Pancreas (tissue), 10 donors: ENCODE measurements at regions not wholly inside any gene's neighbourhood (a gene's known extent, or its start where the extent isn't known, plus 50 kb on each side); places are given as distances from the start of the nearest gene placed in this dataset.

Source experiments
- ATAC-seq, 4 donors: fragments of 200-7000 bp; cut with Tn5 transposase; one replicate each; pipeline versions ENCODE4 v1.8.0 to v1.9.1; 2020; ENCODE audit warnings: mild to moderate bottlenecking in 4 of 4, moderate library complexity in 4 of 4
- DNase-seq, 6 donors: peaks; one replicate each; pipeline ENCODE4 v3.0.0-alpha.2; 2020
- FAIRE-seq: peaks from 2 replicates; lab custom pipeline; 2012; peaks lifted over from hg19 to GRCh38; lab: Jason Lieb, UNC
- H3K27ac ChIP-seq, 4 donors: fragments of 200-600 bp; sonication (generic); 1 replicate in 3 of 4; 2 replicates in 1 of 4; pipeline versions ENCODE4 v1.5.0 to v1.8.0; 2020
- H3K27me3 ChIP-seq, 4 donors: fragments of 200-600 bp; one replicate each; pipeline ENCODE4 v1.8.0; 2021
- H3K36me3 ChIP-seq, 3 donors: fragments of 200-600 bp; sonication (generic) in 1 of 3; one replicate each; pipeline versions ENCODE4 v1.5.0 to v1.8.0; 2020 to 2021
- H3K4me1 ChIP-seq, 3 donors: fragments of 200-600 bp; one replicate each; pipeline ENCODE4 v1.8.0; 2021
- H3K4me3 ChIP-seq, 4 donors: fragments of 200-600 bp; sonication (generic) in 2 of 4; one replicate each; pipeline versions ENCODE4 v1.5.0 to v1.8.0; 2020 to 2021
- H3K9me3 ChIP-seq, 4 donors: fragments of 200-600 bp; one replicate each; pipeline ENCODE4 v1.8.0; 2021
- WGBS, 2 donors: extraction: QIAGEN DNeasy Blood & Tissue Kit; methylation state at CpG; one replicate each; pipeline ENCODE4 v1.1.7; 2013; 5-methylcytosine and 5-hydroxymethylcytosine counted together
- intact Hi-C, 3 donors: fragments of 100-400 bp; cut with DNase I; formaldehyde crosslinking; loops; one replicate each; pipeline versions ENCODE4 v1.11.1 to v1.14.2; 2022
- TF ChIP-seq, protein P1 (sequence below), 4 donors: fragments of 200-600 bp; sonication (generic) in 3 of 4; IDR thresholded peaks; one replicate each; pipeline versions ENCODE4 v1.5.0 to v1.8.0; 2021; ENCODE audit warnings: antibody characterized with exemption in 4 of 4
- donor health status: healthy with polysubstance abuse.
- donor health status: DM: no; HTN: no; CAD: no; lungs with moderate emphysema.
- donor health status: DM: no; HTN: no; CAD: no.
- donor health status: control.
- donor health status: control.
- donor health status: Bipolar disorder and iron deficiency.
- donor health status: DM: yes; HTN: yes; CAD: no.
- donor health status: DM: no; HTN: no; CAD: no.
- donor health status: DM: no; HTN: no; CAD: no.
- donor health status: DM: yes; HTN: yes; CAD: no.

- Histone ChIP-seq H3K9me3 (no peaks in the 10 kb centered on the region), H3K36me3 (no peaks in the 10 kb centered on the region), H3K27ac (no peak overlapping the region), H3K4me3 (no peak overlapping the region), H3K4me1 (no peaks in the 10 kb centered on the region), H3K27me3 (no peaks in the 10 kb centered on the region)
- intact Hi-C loops = no loop called here
- no peak for FAIRE-seq
- 92 to 94% methylated on average over 1 of the region's 1 CpG for WGBS, 2 donors
- DNase-seq = no peak
- ATAC-seq = no peak
- TF ChIP-seq, protein P1, sequence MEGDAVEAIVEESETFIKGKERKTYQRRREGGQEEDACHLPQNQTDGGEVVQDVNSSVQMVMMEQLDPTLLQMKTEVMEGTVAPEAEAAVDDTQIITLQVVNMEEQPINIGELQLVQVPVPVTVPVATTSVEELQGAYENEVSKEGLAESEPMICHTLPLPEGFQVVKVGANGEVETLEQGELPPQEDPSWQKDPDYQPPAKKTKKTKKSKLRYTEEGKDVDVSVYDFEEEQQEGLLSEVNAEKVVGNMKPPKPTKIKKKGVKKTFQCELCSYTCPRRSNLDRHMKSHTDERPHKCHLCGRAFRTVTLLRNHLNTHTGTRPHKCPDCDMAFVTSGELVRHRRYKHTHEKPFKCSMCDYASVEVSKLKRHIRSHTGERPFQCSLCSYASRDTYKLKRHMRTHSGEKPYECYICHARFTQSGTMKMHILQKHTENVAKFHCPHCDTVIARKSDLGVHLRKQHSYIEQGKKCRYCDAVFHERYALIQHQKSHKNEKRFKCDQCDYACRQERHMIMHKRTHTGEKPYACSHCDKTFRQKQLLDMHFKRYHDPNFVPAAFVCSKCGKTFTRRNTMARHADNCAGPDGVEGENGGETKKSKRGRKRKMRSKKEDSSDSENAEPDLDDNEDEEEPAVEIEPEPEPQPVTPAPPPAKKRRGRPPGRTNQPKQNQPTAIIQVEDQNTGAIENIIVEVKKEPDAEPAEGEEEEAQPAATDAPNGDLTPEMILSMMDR (IDR thresholded peaks at IDR 0.05) = no peak
These were observed 1335.2 kb upstream of the ZEB2 start for GRCh38 chr2:145855142-145855541.

DNA sequence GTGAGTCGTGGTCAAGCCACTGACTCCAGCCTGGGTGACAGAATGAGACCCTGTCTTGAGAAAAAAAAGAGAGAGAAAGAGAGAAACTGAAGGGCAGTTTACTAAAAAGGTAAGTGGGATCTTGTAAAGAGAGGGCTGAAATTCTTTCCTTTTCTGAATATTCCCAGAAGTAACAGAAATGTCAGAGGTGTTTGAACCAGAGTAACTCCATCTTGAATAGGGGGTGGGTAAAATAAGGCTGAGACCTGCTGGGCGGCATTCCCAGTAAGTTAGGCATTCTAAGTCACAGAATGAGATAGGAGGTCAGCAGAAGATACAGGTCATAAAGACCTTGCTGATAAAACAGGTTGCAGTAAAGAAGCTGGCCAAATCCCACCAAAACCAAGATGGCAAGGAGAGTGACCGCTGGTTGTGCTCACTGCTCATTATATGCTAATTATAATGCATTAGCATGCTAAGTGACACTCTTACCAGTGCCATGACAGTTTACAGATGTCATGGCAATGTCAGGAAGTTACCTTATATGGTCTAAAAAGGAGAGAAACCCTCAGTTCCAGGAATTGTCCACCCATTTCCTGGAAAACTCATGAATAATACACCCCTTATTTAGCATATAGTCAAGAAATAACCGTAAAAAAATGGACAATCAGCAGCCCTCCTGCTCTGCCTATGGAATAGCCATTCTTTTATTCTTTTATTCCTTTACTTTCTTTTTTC, 1334.3 kb upstream of the ZEB2 start:
- WGBS, 2 donors = 90 to 92% methylated on average over 4 of the region's 4 CpGs

GRCh38 chr2:145851730-145852129, 1331.8 kb upstream of the ZEB2 start:
- FAIRE-seq (no peak), ATAC-seq (no peak), DNase-seq (no peak)
- 93 to 96% methylated on average over 2 of the region's 2 CpGs for WGBS, 2 donors
- no peaks in the 10 kb centered on the region for H3K9me3 ChIP-seq
- no peaks in the 10 kb centered on the region for H3K4me1 ChIP-seq
- no peaks in the 10 kb centered on the region for H3K27me3 ChIP-seq
- no peak overlapping the region for H3K4me3 ChIP-seq
- TF ChIP-seq, protein P1 (IDR thresholded peaks at IDR 0.05) = no peak
- no peak overlapping the region for H3K27ac ChIP-seq
- no peaks in the 10 kb centered on the region for H3K36me3 ChIP-seq
- intact Hi-C loops = no loop called here

More for the DNA sequence above, 1334.3 kb upstream of the ZEB2 start:
- no peaks in the 10 kb centered on the region for H3K9me3 ChIP-seq
- no peak for ATAC-seq
- no peaks in the 10 kb centered on the region for H3K4me1 ChIP-seq
- TF ChIP-seq, protein P1 (IDR thresholded peaks at IDR 0.05) = no peak
- no peak for DNase-seq
- H3K27ac ChIP-seq = no peak overlapping the region
- H3K27me3 ChIP-seq = no peaks in the 10 kb centered on the region
- no peak for FAIRE-seq
- no peak overlapping the region for H3K4me3 ChIP-seq
- no peaks in the 10 kb centered on the region for H3K36me3 ChIP-seq
- intact Hi-C loops = no loop called here

DNA sequence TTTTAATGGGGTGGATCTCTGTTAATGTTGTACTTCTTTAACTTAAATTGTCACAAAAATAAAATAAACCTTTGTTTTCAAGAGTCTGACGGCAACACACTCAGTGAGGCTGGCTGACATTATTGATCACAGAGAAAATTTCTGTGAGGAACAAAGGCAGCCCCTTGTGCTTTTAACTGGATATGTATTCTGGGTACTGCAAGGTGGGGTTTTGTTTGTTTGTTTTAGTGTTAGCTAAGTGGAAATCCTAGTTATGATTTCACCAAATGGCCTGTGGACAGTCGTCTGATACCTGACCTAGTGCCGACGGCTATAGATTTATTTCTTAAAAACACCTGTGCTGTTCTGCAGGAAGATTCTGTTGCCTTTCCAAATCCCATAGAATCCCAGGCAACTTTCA, 1329.5 kb upstream of the ZEB2 start:
- no peak for FAIRE-seq
- no peak overlapping the region for H3K4me3 ChIP-seq
- no peak for DNase-seq

GRCh38 chr2:145846982-145847381, 1327.1 kb upstream of the ZEB2 start:
- DNase-seq = no peak
- no peak for FAIRE-seq
- Histone ChIP-seq H3K36me3 (no peaks in the 10 kb centered on the region), H3K27ac (no peak overlapping the region), H3K4me3 (no peak overlapping the region), H3K27me3 (no peaks in the 10 kb centered on the region), H3K4me1 (no peaks in the 10 kb centered on the region), H3K9me3 (no peaks in the 10 kb centered on the region)
- 76 to 77% methylated on average over 4 of the region's 4 CpGs for WGBS, 2 donors
- intact Hi-C loops = no loop called here
- TF ChIP-seq, protein P1 (IDR thresholded peaks at IDR 0.05) = no peak
- ATAC-seq = no peak

More for the DNA sequence above, 1329.5 kb upstream of the ZEB2 start:
- TF ChIP-seq, protein P1 (IDR thresholded peaks at IDR 0.05) = no peak
- intact Hi-C loops = no loop called here
- H3K36me3 ChIP-seq = no peaks in the 10 kb centered on the region
- no peaks in the 10 kb centered on the region for H3K4me1 ChIP-seq
- H3K9me3 ChIP-seq = no peaks in the 10 kb centered on the region
- no peaks in the 10 kb centered on the region for H3K27me3 ChIP-seq
- ATAC-seq = no peak
- 65 to 75% methylated on average over 4 of the region's 4 CpGs for WGBS, 2 donors
- no peak overlapping the region for H3K27ac ChIP-seq
